Psoas muscle (tissue), 7 donors: ENCODE measurements at regions not wholly inside any gene's neighbourhood (a gene's known extent, or its start where the extent isn't known, plus 50 kb on each side); places are given as distances from the start of the nearest gene placed in this dataset.

Experiments used
- ATAC-seq, 4 donors: fragments of 200-7000 bp; cut with Tn5 transposase; one replicate each; pipeline ENCODE4 v1.9.1; 2020; ENCODE audit warnings: moderate library complexity in 3 of 4, mild to moderate bottlenecking in 2 of 4
- DNase-seq, 2 donors: peaks; one replicate each; pipeline ENCODE4 v3.0.0-alpha.2; 2020
- H3K27ac ChIP-seq: fragments of 200-600 bp; one replicate; pipeline ENCODE4 v1.8.0; 2022
- H3K27me3 ChIP-seq, 3 donors: fragments of 200-600 bp in 1 of 3; one replicate each; pipeline versions ENCODE4 v1.6.1 to v1.8.0; 2013 to 2022; ENCODE audit warnings: low read length in 2 of 3, mild to moderate bottlenecking in 2 of 3, moderate library complexity in 1 of 3; ENCODE audit not compliant: insufficient read depth in 3 of 3
- H3K36me3 ChIP-seq, 2 donors: fragments of 200-600 bp in 1 of 2; one replicate each; pipeline versions ENCODE4 v1.6.1 to v1.8.0; 2013 to 2022; ENCODE audit warnings: low read depth in 1 of 2, mild to moderate bottlenecking in 1 of 2, moderate library complexity in 1 of 2; ENCODE audit not compliant: insufficient read depth in 1 of 2
- H3K4me1 ChIP-seq: fragments of 200-600 bp; one replicate; pipeline ENCODE4 v1.8.0; 2022
- H3K4me3 ChIP-seq: fragments of 200-600 bp; one replicate; pipeline ENCODE4 v1.8.0; 2022; ENCODE audit warnings: mild to moderate bottlenecking
- H3K9me3 ChIP-seq: fragments of 200-600 bp; one replicate; pipeline ENCODE4 v1.8.0; 2022
- WGBS, 3 donors: extraction: QIAGEN DNeasy Blood & Tissue Kit; methylation state at CpG; one replicate each; pipeline versions ENCODE4 v1.1.6 to v1.1.7; 2013; 5-methylcytosine and 5-hydroxymethylcytosine counted together
- intact Hi-C, 2 donors: fragments of 100-400 bp; cut with DNase I; formaldehyde crosslinking; loops; one replicate each; pipeline versions ENCODE4 v1.11.0 to v1.14.2; 2022
- TF ChIP-seq, protein P1 (sequence below): fragments of 200-600 bp; IDR thresholded peaks from one replicate; pipeline ENCODE4 v1.8.0; 2022; ENCODE audit warnings: antibody characterized with exemption
- donor health status: healthy with polysubstance abuse.
- donor health status: DM: no; HTN: no; CAD: no; lungs with moderate emphysema.
- donor health status: Bipolar disorder and iron deficiency.
- donor health status: healthy.
- donor health status: DM: yes; HTN: yes; CAD: no.
- donor health status: DM: no; HTN: no; CAD: no.
- donor health status: DM: yes; HTN: yes; CAD: no.

DNA sequence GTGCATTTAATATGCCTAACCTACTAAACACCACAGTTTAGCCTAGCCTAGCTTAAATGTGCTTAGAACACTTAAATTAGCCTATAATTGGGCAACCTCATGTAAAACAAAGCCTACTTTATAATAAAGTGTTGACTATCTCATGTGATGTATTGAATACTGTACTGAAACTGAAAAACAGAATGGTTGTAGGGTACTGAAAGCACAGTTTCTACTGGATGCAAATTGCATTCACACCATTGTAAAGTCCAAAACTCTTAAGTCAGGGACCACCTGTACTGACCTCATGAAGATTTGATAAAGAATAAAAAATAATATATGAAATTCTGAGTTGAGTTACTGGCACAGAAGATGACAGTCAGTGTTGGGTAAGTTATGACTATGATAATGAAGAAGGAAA, 625.4 kb upstream of the SOX9 start:
- no peaks in the 10 kb centered on the region for H3K36me3 ChIP-seq

DNA sequence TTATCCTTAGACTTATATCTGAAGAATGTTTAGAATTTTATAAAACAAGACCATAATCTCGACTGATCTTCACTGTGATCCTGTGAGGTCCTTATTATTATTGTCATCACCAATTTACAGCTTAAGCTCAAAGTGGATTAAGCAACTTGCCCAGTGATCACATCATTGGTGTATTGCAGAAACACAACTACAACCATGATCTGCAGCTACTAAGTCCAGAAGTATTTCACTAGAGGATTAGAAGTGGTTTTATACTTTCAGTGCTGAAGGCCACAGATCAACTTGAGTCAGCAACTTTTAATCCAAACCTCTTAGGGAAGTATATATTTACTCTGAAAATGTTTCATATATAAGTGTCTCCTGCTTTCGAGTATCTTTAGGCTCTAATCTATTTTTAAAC, 624.3 kb upstream of the SOX9 start:
- Histone ChIP-seq H3K9me3 (no peaks in the 10 kb centered on the region), H3K36me3 (no peaks in the 10 kb centered on the region), H3K27me3 (no peaks in the 10 kb centered on the region), H3K4me3 (no peak overlapping the region), H3K4me1 (no peaks in the 10 kb centered on the region), H3K27ac (no peak overlapping the region)
- 71 to 75% (median 72%) methylated on average over 2 of the region's 2 CpGs for WGBS, 3 donors
- no peak for DNase-seq
- intact Hi-C loops, result no loop called here
- no peak for ATAC-seq
- TF ChIP-seq, protein P1, sequence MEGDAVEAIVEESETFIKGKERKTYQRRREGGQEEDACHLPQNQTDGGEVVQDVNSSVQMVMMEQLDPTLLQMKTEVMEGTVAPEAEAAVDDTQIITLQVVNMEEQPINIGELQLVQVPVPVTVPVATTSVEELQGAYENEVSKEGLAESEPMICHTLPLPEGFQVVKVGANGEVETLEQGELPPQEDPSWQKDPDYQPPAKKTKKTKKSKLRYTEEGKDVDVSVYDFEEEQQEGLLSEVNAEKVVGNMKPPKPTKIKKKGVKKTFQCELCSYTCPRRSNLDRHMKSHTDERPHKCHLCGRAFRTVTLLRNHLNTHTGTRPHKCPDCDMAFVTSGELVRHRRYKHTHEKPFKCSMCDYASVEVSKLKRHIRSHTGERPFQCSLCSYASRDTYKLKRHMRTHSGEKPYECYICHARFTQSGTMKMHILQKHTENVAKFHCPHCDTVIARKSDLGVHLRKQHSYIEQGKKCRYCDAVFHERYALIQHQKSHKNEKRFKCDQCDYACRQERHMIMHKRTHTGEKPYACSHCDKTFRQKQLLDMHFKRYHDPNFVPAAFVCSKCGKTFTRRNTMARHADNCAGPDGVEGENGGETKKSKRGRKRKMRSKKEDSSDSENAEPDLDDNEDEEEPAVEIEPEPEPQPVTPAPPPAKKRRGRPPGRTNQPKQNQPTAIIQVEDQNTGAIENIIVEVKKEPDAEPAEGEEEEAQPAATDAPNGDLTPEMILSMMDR, result no peak

More for the DNA sequence above, 625.4 kb upstream of the SOX9 start:
- ATAC-seq, result no peak
- no peak for DNase-seq
- H3K27me3 ChIP-seq, result no peaks in the 10 kb centered on the region
- H3K4me1 ChIP-seq, result no peaks in the 10 kb centered on the region
- intact Hi-C loops, result no loop called here
- TF ChIP-seq, protein P1, result no peak
- no peak overlapping the region for H3K4me3 ChIP-seq
- H3K27ac ChIP-seq, result no peak overlapping the region
- H3K9me3 ChIP-seq, result no peaks in the 10 kb centered on the region

DNA sequence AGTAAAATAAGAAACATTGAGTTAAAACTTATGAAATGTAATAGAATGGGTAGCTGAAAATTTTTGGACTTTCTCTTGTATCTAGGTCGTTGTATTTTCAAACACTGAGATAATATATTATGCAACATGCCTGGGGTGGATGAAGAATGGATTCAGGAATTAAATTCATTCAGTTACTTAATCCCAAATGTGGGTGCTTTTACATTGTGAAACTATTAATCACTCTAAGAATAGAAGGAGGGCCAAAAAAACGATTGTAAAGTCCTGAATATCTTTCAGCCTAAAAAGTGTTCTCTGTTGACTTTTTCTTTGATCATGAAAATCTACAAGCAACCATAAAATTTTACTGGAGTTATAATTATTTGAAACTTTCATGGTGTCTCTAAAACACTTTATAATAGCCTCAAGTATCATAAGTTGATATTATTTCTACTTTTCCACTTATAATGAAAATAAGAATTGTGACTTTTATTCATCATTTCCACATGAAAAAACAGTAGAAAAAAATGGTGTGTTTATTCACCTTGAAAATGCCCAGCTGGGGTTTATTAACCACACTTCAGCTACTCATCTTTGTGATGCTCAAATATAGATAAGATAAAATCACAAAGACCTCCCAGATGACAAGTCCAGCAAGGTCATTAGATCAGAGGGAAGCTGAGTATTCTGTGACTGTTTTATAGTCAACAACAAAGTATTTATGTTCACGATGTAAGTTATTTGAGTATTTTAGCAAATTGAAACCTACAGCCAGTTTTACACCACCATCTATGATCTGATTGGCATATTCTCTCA, 619.9 kb upstream of the SOX9 start:
- intact Hi-C loops, result no loop called here
- 34 to 37% (median 36%) methylated on average over 3 of the region's 3 CpGs for WGBS, 3 donors
- ATAC-seq (no peak), DNase-seq (no peak)
- no peak overlapping the region for H3K4me3 ChIP-seq
- H3K27me3 ChIP-seq, result no peaks in the 10 kb centered on the region
- H3K4me1 ChIP-seq, result no peaks in the 10 kb centered on the region
- H3K9me3 ChIP-seq, result no peaks in the 10 kb centered on the region
- H3K27ac ChIP-seq, result no peak overlapping the region
- TF ChIP-seq, protein P1, result no peak
- H3K36me3 ChIP-seq, result no peaks in the 10 kb centered on the region

DNA sequence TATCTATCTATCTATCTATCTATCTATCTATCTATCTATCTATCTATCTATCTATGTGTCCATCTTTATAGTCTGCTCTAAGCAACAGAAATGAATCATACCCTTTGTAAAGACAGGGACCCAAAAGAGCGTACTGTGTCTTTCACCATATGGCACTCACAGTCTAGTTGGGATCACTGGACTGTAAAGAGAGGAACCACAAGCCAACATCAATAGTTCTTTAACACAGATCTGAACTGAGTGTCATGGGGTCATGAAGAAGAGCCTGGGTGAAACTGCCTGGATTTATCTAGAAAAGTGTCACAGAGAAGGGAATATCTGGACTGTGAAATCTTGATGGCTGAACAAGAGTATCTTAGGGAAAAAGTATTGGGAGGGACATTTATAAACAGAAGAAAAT, 619.1 kb upstream of the SOX9 start:
- no peaks in the 10 kb centered on the region for H3K36me3 ChIP-seq
- TF ChIP-seq, protein P1, result no peak
- H3K27ac ChIP-seq, result no peak overlapping the region
- ATAC-seq, result no peak
- H3K9me3 ChIP-seq, result no peaks in the 10 kb centered on the region
- no peak for DNase-seq
- WGBS, 3 donors, result 85 to 100% (median 93%) methylated on average over 1 of the region's 1 CpG
- no peaks in the 10 kb centered on the region for H3K4me1 ChIP-seq
- intact Hi-C loops, result no loop called here
- H3K4me3 ChIP-seq, result no peak overlapping the region
- H3K27me3 ChIP-seq, result no peaks in the 10 kb centered on the region

DNA sequence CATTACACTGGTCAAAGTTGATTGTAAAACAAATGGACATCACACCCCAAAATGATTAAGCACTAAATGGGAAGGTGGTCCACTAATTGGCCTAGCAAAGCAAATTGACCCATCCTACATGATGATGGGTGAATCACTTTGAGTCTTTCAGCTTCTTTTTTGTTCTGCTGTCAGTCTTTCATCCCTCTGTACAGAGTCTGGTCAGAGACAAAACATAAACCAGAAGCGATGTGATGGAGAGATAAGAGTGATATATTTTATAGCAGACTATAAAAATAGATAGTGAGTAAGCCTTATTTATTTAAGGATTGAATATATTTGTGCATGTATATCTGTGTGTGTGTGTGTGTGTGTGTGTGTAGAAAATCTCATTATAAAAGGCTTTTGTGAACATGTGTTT, 618.4 kb upstream of the SOX9 start:
- no peaks in the 10 kb centered on the region for H3K27me3 ChIP-seq
- intact Hi-C loops, result no loop called here
- 92 to 100% (median 94%) methylated on average over 1 of the region's 1 CpG for WGBS, 3 donors
- no peak overlapping the region for H3K27ac ChIP-seq
- H3K36me3 ChIP-seq, result no peaks in the 10 kb centered on the region
- H3K9me3 ChIP-seq, result no peaks in the 10 kb centered on the region
- TF ChIP-seq, protein P1, result no peak
- no peak for DNase-seq
- H3K4me1 ChIP-seq, result no peaks in the 10 kb centered on the region
- no peak for ATAC-seq
- no peak overlapping the region for H3K4me3 ChIP-seq
